ENCODE measurements at regions not wholly inside any gene's neighbourhood (a gene's known extent, or its start where the extent isn't known, plus 50 kb on each side); places are given as distances from the start of the nearest gene placed in this dataset.

GRCh38 chr13:31442571-31442970 lies 242.8 kb downstream of the B3GLCT start:
- H3K4me1 Mint-ChIP-seq, result no peaks in the 10 kb centered on the region

GRCh38 chr13:31444266-31444856 lies 244.6 kb downstream of the B3GLCT start:
- H3K36me3 Mint-ChIP-seq, result no peaks in the 10 kb centered on the region
- H3K27ac Mint-ChIP-seq, result no peak overlapping the region
- Histone ChIP-seq H3K27ac (ENCODE audit: insufficient read depth, low read length, poor library complexity, severe bottlenecking) (no peak overlapping the region), H3K9me3 (ENCODE audit: control insufficient read depth in 2 of 2, low read length in 2 of 2) (no peaks in the 10 kb centered on the region), H3K4me3 (ENCODE audit: low read depth, low read length) (no peak overlapping the region), H3K4me1 (ENCODE audit: control insufficient read depth, insufficient read depth, low read length, poor library complexity, severe bottlenecking) (no peaks in the 10 kb centered on the region), H3K36me3 (ENCODE audit: control insufficient read depth, insufficient read depth, low read length) (no peaks in the 10 kb centered on the region), H3K27me3 (ENCODE audit: control insufficient read depth, insufficient read depth, low read length) (no peaks in the 10 kb centered on the region)
- ATAC-seq (ENCODE audit: low read depth in 2 of 2) (no peak), DNase-seq (no peak)
- no peak overlapping the region for H3K4me3 Mint-ChIP-seq
- H3K27me3 Mint-ChIP-seq, result peaks cover 12% of the 10 kb centered on the region
- no peaks in the 10 kb centered on the region for H3K4me1 Mint-ChIP-seq
- no peaks in the 10 kb centered on the region for H3K9me3 Mint-ChIP-seq

More at GRCh38 chr13:31442571-31442970, 242.8 kb downstream of the B3GLCT start:
- no peaks in the 10 kb centered on the region for H3K36me3 ChIP-seq (ENCODE audit: control insufficient read depth, insufficient read depth, low read length)
- no peaks in the 10 kb centered on the region for H3K27me3 ChIP-seq (ENCODE audit: control insufficient read depth, insufficient read depth, low read length)
- H3K4me3 ChIP-seq (ENCODE audit: low read depth, low read length), result no peak overlapping the region
- no peak for DNase-seq
- ATAC-seq (ENCODE audit: low read depth in 2 of 2), result no peak
- no peaks in the 10 kb centered on the region for H3K9me3 ChIP-seq (ENCODE audit: control insufficient read depth in 2 of 2, low read length in 2 of 2)
- peaks cover 21% of the 10 kb centered on the region for H3K27me3 Mint-ChIP-seq
- no peak overlapping the region for H3K27ac ChIP-seq (ENCODE audit: insufficient read depth, low read length, poor library complexity, severe bottlenecking)
- no peaks in the 10 kb centered on the region for H3K9me3 Mint-ChIP-seq
- no peak overlapping the region for H3K27ac Mint-ChIP-seq
- H3K36me3 Mint-ChIP-seq, result no peaks in the 10 kb centered on the region
- no peak overlapping the region for H3K4me3 Mint-ChIP-seq
- no peaks in the 10 kb centered on the region for H3K4me1 ChIP-seq (ENCODE audit: control insufficient read depth, insufficient read depth, low read length, poor library complexity, severe bottlenecking)

GRCh38 chr13:31452525-31452924 lies 252.8 kb downstream of the B3GLCT start:
- Mint-ChIP-seq H3K4me1 (no peaks in the 10 kb centered on the region), H3K9me3 (peaks cover 0 to 4% (median 0%) of the 10 kb centered on the region in 7 donors), H3K27me3 (peaks cover 5% of the 10 kb centered on the region), H3K36me3 (no peaks in the 10 kb centered on the region), H3K4me3 (no peak overlapping the region), H3K27ac (no peak overlapping the region)
- no peak overlapping the region for H3K27ac ChIP-seq (ENCODE audit: insufficient read depth, low read length, poor library complexity, severe bottlenecking)
- ATAC-seq (ENCODE audit: low read depth in 2 of 2) (no peak), DNase-seq (no peak)
- no peaks in the 10 kb centered on the region for H3K9me3 ChIP-seq (ENCODE audit: control insufficient read depth in 2 of 2, low read length in 2 of 2)
- no peak overlapping the region for H3K4me3 ChIP-seq (ENCODE audit: low read depth, low read length)
- no peaks in the 10 kb centered on the region for H3K4me1 ChIP-seq (ENCODE audit: control insufficient read depth, insufficient read depth, low read length, poor library complexity, severe bottlenecking)
- H3K27me3 ChIP-seq (ENCODE audit: control insufficient read depth, insufficient read depth, low read length), result no peaks in the 10 kb centered on the region
- H3K36me3 ChIP-seq (ENCODE audit: control insufficient read depth, insufficient read depth, low read length), result no peaks in the 10 kb centered on the region

GRCh38 chr13:31455581-31455980 lies 255.8 kb downstream of the B3GLCT start:
- H3K4me1 Mint-ChIP-seq, result no peaks in the 10 kb centered on the region
- H3K27me3 ChIP-seq (ENCODE audit: control insufficient read depth, insufficient read depth, low read length), result no peaks in the 10 kb centered on the region
- DNase-seq, result no peak
- H3K9me3 ChIP-seq (ENCODE audit: control insufficient read depth in 2 of 2, low read length in 2 of 2), result no peaks in the 10 kb centered on the region
- H3K27ac ChIP-seq (ENCODE audit: insufficient read depth, low read length, poor library complexity, severe bottlenecking), result no peak overlapping the region
- H3K27ac Mint-ChIP-seq, result no peak overlapping the region
- H3K4me1 ChIP-seq (ENCODE audit: control insufficient read depth, insufficient read depth, low read length, poor library complexity, severe bottlenecking), result no peaks in the 10 kb centered on the region
- no peak overlapping the region for H3K4me3 ChIP-seq (ENCODE audit: low read depth, low read length)
- no peaks in the 10 kb centered on the region for H3K36me3 ChIP-seq (ENCODE audit: control insufficient read depth, insufficient read depth, low read length)
- no peak for ATAC-seq (ENCODE audit: low read depth in 2 of 2)
- H3K4me3 Mint-ChIP-seq, result no peak overlapping the region
- no peaks in the 10 kb centered on the region for H3K36me3 Mint-ChIP-seq
- H3K27me3 Mint-ChIP-seq, result peaks cover 5% of the 10 kb centered on the region
- peaks cover 0 to 7% (median 1%) of the 10 kb centered on the region in 7 donors for H3K9me3 Mint-ChIP-seq

- Histone ChIP-seq H3K27ac (ENCODE audit: insufficient read depth, low read length, poor library complexity, severe bottlenecking) (no peak overlapping the region), H3K4me3 (ENCODE audit: low read depth, low read length) (no peak overlapping the region), H3K9me3 (ENCODE audit: control insufficient read depth in 2 of 2, low read length in 2 of 2) (no peaks in the 10 kb centered on the region), H3K27me3 (ENCODE audit: control insufficient read depth, insufficient read depth, low read length) (no peaks in the 10 kb centered on the region), H3K4me1 (ENCODE audit: control insufficient read depth, insufficient read depth, low read length, poor library complexity, severe bottlenecking) (no peaks in the 10 kb centered on the region), H3K36me3 (ENCODE audit: control insufficient read depth, insufficient read depth, low read length) (no peaks in the 10 kb centered on the region)
- H3K9me3 Mint-ChIP-seq, result peaks cover 0 to 7% (median 1%) of the 10 kb centered on the region in 7 donors
- H3K4me3 Mint-ChIP-seq, result no peak overlapping the region
- H3K27me3 Mint-ChIP-seq, result peaks cover 4% of the 10 kb centered on the region
- H3K27ac Mint-ChIP-seq, result no peak overlapping the region
- no peaks in the 10 kb centered on the region for H3K36me3 Mint-ChIP-seq
- ATAC-seq (ENCODE audit: low read depth in 2 of 2), result no peak
- no peaks in the 10 kb centered on the region for H3K4me1 Mint-ChIP-seq
- no peak for DNase-seq
These were observed 256.3 kb downstream of the B3GLCT start for GRCh38 chr13:31456056-31456455.

- no peaks in the 10 kb centered on the region for H3K4me1 Mint-ChIP-seq
- Histone ChIP-seq H3K9me3 (ENCODE audit: control insufficient read depth in 2 of 2, low read length in 2 of 2) (no peaks in the 10 kb centered on the region), H3K4me3 (ENCODE audit: low read depth, low read length) (no peak overlapping the region), H3K27me3 (ENCODE audit: control insufficient read depth, insufficient read depth, low read length) (no peaks in the 10 kb centered on the region), H3K4me1 (ENCODE audit: control insufficient read depth, insufficient read depth, low read length, poor library complexity, severe bottlenecking) (no peaks in the 10 kb centered on the region), H3K27ac (ENCODE audit: insufficient read depth, low read length, poor library complexity, severe bottlenecking) (no peak overlapping the region), H3K36me3 (ENCODE audit: control insufficient read depth, insufficient read depth, low read length) (no peaks in the 10 kb centered on the region)
- no peak overlapping the region for H3K27ac Mint-ChIP-seq
- no peaks in the 10 kb centered on the region for H3K36me3 Mint-ChIP-seq
- no peak for ATAC-seq (ENCODE audit: low read depth in 2 of 2)
- H3K4me3 Mint-ChIP-seq, result no peak overlapping the region
- no peaks in the 10 kb centered on the region for H3K27me3 Mint-ChIP-seq
- peaks cover 0 to 4% (median 1%) of the 10 kb centered on the region in 7 donors for H3K9me3 Mint-ChIP-seq
- no peak for DNase-seq
These were observed 260.3 kb downstream of the B3GLCT start for GRCh38 chr13:31460061-31460460.

GRCh38 chr13:31461923-31462322 lies 262.1 kb downstream of the B3GLCT start:
- Mint-ChIP-seq H3K9me3 (peaks cover 0 to 4% (median 1%) of the 10 kb centered on the region in 7 donors), H3K4me1 (no peaks in the 10 kb centered on the region), H3K4me3 (no peak overlapping the region), H3K27me3 (no peaks in the 10 kb centered on the region), H3K36me3 (no peaks in the 10 kb centered on the region), H3K27ac (no peak overlapping the region)
- DNase-seq (no peak), ATAC-seq (ENCODE audit: low read depth in 2 of 2) (no peak)
- H3K27me3 ChIP-seq (ENCODE audit: control insufficient read depth, insufficient read depth, low read length), result no peaks in the 10 kb centered on the region
- no peaks in the 10 kb centered on the region for H3K36me3 ChIP-seq (ENCODE audit: control insufficient read depth, insufficient read depth, low read length)
- H3K4me1 ChIP-seq (ENCODE audit: control insufficient read depth, insufficient read depth, low read length, poor library complexity, severe bottlenecking), result no peaks in the 10 kb centered on the region
- no peaks in the 10 kb centered on the region for H3K9me3 ChIP-seq (ENCODE audit: control insufficient read depth in 2 of 2, low read length in 2 of 2)
- H3K27ac ChIP-seq (ENCODE audit: insufficient read depth, low read length, poor library complexity, severe bottlenecking), result no peak overlapping the region
- H3K4me3 ChIP-seq (ENCODE audit: low read depth, low read length), result no peak overlapping the region

GRCh38 chr13:31462766-31463165 lies 263.0 kb downstream of the B3GLCT start:
- ATAC-seq (ENCODE audit: low read depth in 2 of 2) (no peak), DNase-seq (no peak)
- H3K27ac Mint-ChIP-seq, result no peak overlapping the region
- Histone ChIP-seq H3K27ac (ENCODE audit: insufficient read depth, low read length, poor library complexity, severe bottlenecking) (no peak overlapping the region), H3K4me3 (ENCODE audit: low read depth, low read length) (no peak overlapping the region), H3K36me3 (ENCODE audit: control insufficient read depth, insufficient read depth, low read length) (no peaks in the 10 kb centered on the region), H3K27me3 (ENCODE audit: control insufficient read depth, insufficient read depth, low read length) (no peaks in the 10 kb centered on the region), H3K4me1 (ENCODE audit: control insufficient read depth, insufficient read depth, low read length, poor library complexity, severe bottlenecking) (no peaks in the 10 kb centered on the region), H3K9me3 (ENCODE audit: control insufficient read depth in 2 of 2, low read length in 2 of 2) (no peaks in the 10 kb centered on the region)
- H3K27me3 Mint-ChIP-seq, result no peaks in the 10 kb centered on the region
- no peak overlapping the region for H3K4me3 Mint-ChIP-seq
- H3K4me1 Mint-ChIP-seq, result no peaks in the 10 kb centered on the region
- H3K9me3 Mint-ChIP-seq, result peaks cover 0 to 4% (median under 1%) of the 10 kb centered on the region in 7 donors
- no peaks in the 10 kb centered on the region for H3K36me3 Mint-ChIP-seq
